GM10847 (cell line): ENCODE measurements at regions not wholly inside any gene's neighbourhood (a gene's known extent, or its start where the extent isn't known, plus 50 kb on each side); places are given as distances from the start of the nearest gene placed in this dataset.

Experiments
- POLR2A ChIP-seq: IDR thresholded peaks from 2 replicates; pipeline ENCODE4 v1.6.1; 2011; ENCODE audit not compliant: insufficient read length; ENCODE audit errors: extremely low read depth

DNA sequence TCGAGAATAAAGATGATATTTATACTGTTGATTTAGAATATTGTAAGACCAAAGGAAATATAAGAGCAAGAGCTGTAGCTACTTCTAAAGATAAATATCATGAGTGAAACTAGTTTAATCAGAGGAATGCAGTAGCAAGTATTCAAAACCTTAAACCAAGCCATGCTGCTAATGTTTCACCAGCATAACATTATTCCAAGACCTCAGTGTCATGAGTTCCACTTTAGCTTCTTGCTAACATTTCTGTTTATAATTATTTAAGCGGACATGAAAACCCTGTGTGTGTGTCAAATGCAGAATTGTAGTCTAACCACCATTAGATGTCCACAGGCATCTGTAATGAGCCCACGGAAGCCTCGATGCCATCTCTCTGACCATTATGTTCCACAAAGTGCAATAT is 752.6 kb upstream of the MARCKS start:
- no peak for TF ChIP-seq POLR2A

DNA sequence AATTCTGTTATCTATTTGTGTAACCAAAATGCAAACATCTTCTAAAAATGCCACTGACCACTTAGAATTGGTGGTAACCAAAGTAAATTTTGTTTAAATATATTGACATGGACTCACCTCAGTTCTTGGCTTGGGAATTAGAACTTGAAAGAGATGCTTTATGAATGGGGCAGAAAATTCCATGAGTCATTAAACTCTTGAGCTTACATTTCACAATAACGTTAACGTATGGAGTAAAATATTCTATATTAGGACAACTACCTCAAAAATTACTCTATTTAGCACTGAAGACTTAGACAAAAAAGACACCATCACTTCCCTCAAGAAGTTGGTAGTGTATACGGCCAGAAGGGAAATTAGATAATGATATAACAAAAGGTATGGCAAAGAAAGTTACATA is 752.2 kb upstream of the MARCKS start:
- TF ChIP-seq POLR2A, result no peak

DNA sequence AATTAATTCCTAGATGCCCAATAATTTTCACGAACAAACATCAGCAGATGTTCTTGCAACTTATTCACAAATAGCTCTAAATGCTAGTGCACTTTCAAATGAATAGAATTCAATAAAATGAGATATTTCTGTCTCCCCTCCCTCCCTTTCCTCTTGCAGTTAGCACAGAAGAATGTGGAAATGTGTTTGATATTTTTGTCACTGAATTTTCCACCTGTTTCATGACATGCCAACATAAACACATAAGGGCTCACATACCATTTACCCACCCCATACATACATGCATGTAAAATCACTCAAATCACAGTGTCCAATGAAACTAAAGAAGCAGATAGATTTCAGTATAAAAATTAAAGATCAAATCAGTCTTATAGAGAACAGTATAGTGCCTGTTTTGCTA is 746.9 kb upstream of the MARCKS start:
- no peak for TF ChIP-seq POLR2A

DNA sequence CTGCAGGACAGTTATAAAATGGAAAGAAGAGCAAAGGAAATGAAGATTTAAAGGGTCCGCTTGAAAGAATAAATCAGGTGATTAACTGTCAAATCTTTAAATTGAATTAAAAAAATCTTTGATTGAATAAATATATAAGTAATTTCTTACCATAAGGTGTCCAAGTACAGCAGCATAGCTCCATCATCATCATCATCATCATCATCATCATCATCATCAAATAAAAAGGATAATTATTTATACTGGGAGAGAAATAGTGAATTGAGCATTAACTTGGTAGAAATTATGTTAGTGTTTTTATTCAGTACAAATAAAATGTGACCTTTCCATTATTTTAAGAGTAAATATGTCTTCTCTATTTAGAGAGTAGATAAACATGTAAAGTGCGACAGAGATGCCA is 745.6 kb upstream of the MARCKS start:
- no peak for TF ChIP-seq POLR2A

DNA sequence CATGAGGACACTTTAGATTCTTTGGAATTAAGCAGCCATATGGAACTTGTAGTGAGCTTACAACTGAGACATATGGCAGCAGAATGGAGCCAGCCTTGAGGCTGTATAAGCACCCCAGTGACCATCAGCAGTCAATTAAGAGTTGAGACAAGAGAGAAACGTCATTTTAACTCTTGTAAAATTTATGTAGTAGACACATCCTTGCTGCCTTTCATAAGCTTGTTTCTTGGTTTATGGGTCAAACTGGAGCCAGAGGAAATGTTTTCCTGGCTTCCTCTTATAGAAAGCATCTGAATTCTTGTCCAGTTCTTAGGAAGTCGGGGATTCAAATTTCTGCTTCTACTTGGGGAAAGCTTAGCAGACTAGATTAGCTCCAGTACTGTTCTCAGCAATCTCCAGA is 745.1 kb upstream of the MARCKS start:
- TF ChIP-seq POLR2A, result no peak

DNA sequence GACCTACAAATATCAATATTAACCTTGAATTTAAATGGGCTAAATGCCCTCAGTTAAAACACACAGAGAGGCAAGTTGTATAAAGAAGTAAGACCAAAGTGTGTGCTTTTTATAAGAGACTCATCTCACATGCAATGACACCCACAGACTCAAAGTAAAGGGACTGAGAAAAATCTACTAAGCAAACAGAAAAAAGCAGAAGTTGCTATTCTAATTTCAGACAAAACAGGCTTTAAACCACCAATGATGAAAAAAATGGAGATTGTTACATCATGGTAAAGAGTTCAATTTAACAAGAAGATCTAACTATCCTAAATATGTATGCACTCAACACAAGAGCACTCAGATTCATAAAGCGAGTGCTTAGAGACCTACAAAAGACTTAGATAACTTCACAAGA is 741.9 kb upstream of the MARCKS start:
- TF ChIP-seq POLR2A, result no peak

DNA sequence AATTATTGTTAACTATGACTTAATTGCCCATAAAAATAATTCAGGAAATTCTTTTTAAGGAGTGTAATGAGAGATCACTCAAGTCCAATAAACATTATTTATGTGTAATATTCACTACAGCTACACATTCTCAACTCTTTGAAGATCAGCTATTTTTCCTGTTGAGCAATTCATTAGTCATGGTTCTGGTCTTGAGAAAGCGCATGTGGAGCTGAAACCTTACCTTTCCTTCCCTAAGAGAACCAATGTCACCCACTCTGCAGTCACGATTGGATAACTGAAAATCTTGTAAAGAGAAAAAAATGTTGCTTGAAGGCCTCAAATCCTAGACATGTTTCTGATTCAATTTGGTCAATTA is 736.9 kb upstream of the MARCKS start:
- no peak for TF ChIP-seq POLR2A

DNA sequence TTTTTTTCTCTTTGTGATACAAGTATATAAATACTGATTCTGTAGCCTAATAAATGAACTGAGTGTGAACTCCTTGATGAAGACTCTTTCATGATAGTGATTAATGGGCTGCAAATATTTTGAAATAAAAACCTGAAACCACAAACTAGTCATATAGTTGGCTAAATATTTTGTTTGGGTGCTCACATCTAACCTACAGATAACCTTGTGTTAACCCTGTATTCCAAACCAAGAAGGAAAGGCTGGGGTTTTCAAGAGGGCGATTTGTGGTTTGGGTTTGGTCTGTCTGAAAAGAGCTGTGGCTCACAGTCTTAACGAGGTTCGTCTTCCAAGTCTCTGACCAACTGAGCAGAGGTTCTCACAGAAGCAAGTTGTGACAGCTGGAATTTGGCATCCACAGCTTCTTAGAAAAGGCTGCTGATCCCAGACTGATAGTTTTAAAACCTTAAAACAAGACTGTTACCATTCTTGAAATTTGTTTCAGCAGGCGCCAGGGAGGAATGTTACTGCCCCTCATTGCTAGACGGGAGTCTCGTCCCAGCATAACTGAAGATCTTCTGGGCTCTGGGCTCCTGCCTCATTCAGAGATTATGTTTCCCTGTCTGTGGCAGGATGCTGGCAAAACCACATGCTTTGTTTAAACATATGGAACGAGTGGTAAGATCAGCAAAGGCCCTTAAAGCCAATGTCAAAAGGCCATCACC is 736.4 kb upstream of the MARCKS start:
- no peak for TF ChIP-seq POLR2A

DNA sequence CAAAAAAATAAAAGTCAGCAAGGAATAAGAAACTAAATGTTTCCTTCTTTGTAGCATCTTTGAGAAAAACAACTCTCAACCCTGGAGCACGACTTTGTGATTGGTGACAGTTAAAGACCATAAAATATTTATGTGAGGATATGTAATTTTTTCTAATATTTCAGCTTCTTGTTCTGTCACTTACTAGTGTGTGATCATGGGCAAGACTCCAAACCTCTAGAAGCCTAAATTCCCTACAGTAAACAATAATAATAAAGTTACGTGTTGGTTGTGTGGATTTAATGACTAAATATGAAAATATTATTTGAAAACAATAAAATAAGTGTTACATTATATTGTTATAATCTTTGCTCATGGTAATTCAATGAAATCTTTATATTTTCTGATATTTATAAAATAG is 735.6 kb upstream of the MARCKS start:
- TF ChIP-seq POLR2A, result no peak

DNA sequence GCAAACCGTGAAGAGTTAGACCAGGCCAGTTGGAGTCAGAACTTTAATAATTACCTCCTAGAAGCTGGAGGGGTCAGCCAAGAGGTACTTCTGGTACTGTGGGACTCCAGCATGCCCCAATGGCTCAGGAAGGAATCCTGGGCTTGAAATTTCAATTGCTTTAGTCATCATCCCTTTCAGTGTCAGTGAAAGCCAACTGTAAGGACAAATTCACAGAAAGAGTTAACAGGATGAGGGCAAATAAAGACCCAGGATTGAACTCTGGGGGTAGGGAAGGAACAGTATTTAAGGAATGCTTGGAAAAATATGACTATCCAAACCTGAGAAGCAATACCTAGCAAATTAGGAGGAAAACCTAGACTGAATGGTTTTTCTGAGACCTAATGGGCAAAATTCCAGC is 735.1 kb upstream of the MARCKS start:
- no peak for TF ChIP-seq POLR2A

DNA sequence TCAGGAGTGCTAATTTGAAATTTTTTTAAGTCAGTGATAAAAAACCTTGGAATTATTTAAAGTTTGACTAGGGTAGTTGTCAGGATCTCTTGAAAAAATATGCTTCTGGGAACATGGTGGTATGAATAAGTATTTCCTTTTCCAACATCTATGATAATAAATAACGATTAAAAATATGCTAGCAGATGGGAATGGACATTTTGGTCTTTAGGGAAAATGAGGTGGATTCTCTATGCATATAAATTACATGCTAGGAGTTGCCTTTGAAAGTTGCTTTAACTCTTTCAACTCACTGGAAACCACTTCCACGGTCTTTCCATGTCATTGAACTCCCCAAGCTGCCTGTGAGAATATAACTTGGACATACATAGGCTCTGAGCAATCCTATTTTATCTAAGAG is 731.5 kb upstream of the MARCKS start:
- no peak for TF ChIP-seq POLR2A

DNA sequence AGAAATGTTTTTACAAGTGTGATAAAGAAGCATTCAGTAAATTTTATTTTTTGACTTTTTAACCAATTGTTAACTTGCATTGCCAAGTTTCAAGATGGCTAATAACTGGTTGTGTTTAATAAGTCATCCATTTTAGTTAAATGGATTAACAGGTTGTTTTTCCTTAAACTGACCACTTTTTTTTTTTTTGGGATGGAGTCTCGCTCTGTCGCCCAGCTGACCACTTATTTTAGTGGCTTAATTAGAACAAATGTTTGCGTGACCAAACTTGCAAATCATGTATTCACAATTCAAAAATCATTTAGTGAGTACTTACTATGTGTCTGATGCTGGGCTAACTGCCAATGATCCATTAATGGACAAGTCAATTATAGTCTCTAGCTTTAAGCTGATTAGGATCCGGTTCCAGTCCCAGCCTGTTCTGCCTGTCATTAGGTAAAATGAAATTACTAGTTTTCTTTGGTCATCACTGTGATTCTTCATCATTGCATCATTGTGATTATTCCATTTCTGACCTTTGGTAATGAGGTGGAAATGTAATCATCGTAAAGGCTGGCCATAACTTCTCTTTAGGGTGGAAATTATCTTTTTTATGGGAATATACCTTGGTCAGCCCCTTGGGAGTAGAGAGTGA is 729.2 kb upstream of the MARCKS start:
- TF ChIP-seq POLR2A, result no peak

DNA sequence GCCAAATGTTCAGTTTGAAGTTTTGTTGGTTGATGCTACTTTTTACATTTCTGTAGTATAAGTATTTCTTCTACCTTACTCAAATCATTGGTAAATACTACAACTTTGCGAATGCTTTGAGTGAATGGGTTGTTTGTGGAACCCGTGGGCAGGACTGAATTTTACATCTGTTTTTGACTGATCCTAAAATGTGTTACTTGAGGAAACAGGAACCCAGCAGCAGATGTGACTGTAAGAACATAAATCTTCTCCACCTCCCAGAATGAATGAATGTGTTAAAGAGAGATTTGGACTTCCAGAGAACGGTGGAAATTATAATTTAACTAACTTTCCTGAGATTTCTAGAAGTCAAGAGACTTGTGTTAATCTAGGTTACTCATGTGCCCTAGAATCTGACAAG is 728.5 kb upstream of the MARCKS start:
- no peak for TF ChIP-seq POLR2A

DNA sequence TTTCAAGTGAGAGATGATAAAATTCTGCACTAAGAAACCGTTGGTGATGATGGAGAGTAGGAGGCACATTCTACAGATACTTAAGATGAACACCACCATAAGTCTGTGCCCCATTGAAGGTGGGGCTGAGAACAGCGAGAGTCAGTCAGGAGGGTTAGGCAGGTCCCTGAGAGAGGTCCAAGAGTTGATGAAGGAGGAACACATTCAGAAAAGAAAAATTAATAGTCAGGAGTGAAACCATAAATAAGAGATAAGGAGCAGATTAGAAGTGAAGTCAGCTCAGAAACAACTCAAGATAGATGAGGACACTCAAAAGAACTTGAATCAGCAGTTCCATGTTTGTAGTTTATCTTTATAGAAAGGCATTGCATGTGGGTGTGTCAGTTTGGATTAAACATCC is 727.2 kb upstream of the MARCKS start:
- TF ChIP-seq POLR2A, result no peak

DNA sequence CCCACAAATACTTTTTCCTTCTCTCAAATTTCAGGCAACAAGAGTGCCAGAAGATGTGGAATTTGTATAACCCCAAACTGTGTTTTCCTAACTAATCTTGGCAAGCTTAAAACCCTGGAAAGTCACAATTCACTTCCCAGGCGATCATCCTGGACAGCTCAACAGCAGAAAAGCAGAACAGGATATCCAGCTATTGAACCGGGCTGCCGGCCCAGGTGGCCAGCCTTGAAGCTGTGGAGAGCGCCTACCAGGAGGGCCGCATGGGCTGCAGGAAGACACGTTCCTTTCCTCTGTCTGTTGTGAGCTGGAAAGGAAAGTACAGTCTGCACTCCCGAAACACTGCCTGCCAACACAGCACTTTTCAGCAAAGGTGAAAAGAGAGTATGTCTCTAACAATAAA is 719.7 kb upstream of the MARCKS start:
- TF ChIP-seq POLR2A, result no peak

DNA sequence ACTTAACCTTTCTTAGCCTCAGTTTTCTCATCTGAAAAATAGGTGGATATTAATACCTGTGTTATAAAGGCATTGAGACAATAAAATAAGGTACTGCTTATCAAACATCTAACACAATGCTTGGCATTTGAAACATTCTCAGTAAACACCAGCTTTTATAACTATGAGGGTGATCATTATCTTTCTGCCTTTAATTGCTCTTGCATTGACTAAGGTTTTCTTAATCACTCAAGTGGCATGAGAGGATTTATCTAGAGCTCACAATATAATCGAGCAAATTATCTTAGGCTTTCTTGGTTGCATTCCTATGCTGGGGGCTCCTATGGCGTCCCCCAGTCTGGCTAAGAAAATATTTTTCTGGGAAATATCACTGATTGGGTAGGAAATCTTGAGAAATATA is 716.4 kb upstream of the MARCKS start:
- TF ChIP-seq POLR2A, result no peak

DNA sequence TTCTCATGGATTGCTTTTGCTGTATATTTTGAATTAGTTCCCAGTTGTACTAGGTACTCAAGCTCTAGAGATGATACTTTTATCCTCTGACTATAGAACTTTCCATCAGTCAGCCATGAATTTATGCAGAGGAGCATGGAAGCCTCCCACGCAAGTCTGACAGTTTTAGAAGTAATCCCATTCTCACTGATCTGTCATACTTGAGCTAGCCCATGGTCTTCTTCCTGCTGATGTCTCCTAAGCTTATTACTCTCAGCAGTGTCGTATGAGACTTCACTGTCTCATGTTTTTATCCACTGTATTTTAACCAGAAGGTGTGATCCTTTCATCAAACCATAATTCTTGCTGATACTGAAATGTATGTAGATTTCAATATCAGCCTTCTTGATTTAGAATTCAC is 715.2 kb upstream of the MARCKS start:
- no peak for TF ChIP-seq POLR2A
